Prostate gland (tissue), 2 donors: ENCODE measurements at regions not wholly inside any gene's neighbourhood (a gene's known extent, or its start where the extent isn't known, plus 50 kb on each side); places are given as distances from the start of the nearest gene placed in this dataset.

Experiments used
- CTCF ChIP-seq, 4 experiments: fragments of 200-600 bp in 2 of 4; fragments of 450-650 bp in 2 of 4; sonication (generic) in 2 of 4; IDR thresholded peaks; 1 replicate in 3 of 4; 2 replicates in 1 of 4; pipeline ENCODE4 v1.5.1; 2016 to 2019; ENCODE audit warnings: antibody characterized with exemption in 4 of 4, mild to moderate bottlenecking in 2 of 4, moderate library complexity in 2 of 4
- POLR2A ChIP-seq: fragments of 450-650 bp; IDR thresholded peaks from one replicate; pipeline ENCODE4 v1.6.1; 2016; ENCODE audit warnings: antibody characterized with exemption, mild to moderate bottlenecking
- POLR2AphosphoS5 ChIP-seq: sonication (generic); formaldehyde crosslinking; IDR thresholded peaks from one replicate; pipeline ENCODE4 v1.6.1; 2017; ENCODE audit warnings: antibody characterized with exemption

GRCh38 chr2:224222291-224222690, 179.6 kb downstream of the FAM124B start:
- no peak for TF ChIP-seq POLR2A
- TF ChIP-seq CTCF (IDR thresholded peaks at IDR 0.05), result no peak
- TF ChIP-seq POLR2AphosphoS5, result no peak
